WTC11 (cell line): ENCODE measurements at regions not wholly inside any gene's neighbourhood (a gene's known extent, or its start where the extent isn't known, plus 50 kb on each side); places are given as distances from the start of the nearest gene placed in this dataset.

Experiments
- ATAC-seq: fragments of 200-7000 bp; cut with Tn5 transposase; 2 replicates; pipeline ENCODE4 v1.10.0; 2021; ENCODE audit warnings: mild to moderate bottlenecking, moderate library complexity
- CTCF ChIA-PET: fragments of 300-600 bp; sonication (Branson Sonifier 250); formaldehyde crosslinking; loops from one replicate; lab custom pipeline; 2021; ENCODE audit warnings: antibody characterized with exemption; lab: Charles Lee
- POLR2A ChIA-PET: fragments of 350-600 bp; sonication (Branson Sonifier 250); formaldehyde crosslinking; loops from one replicate; lab custom pipeline; 2021; ENCODE audit warnings: antibody characterized with exemption; lab: Charles Lee
- DNase-seq: peaks from one replicate; pipeline ENCODE4 v3.0.0; 2021; ENCODE audit warnings: low spot score
- H3K27ac Mint-ChIP-seq: 2 replicates; pipeline ENCODE4 v1.8.0; 2021; ENCODE audit warnings: mixed read lengths
- H3K27me3 Mint-ChIP-seq: 2 replicates; pipeline ENCODE4 v1.8.0; 2021; ENCODE audit warnings: low read depth, mild to moderate bottlenecking, moderate library complexity, mixed read lengths
- H3K36me3 Mint-ChIP-seq: 2 replicates; pipeline ENCODE4 v1.8.0; 2021; ENCODE audit warnings: mixed read lengths
- H3K4me1 Mint-ChIP-seq: 2 replicates; pipeline ENCODE4 v1.8.0; 2022; ENCODE audit warnings: mixed read lengths
- H3K4me3 Mint-ChIP-seq: 2 replicates; pipeline ENCODE4 v1.8.0; 2021; ENCODE audit warnings: mild to moderate bottlenecking, moderate library complexity, mixed read lengths
- H3K9me3 Mint-ChIP-seq: 2 replicates; pipeline ENCODE4 v1.8.0; 2021; ENCODE audit warnings: mixed read lengths
- CREM ChIP-seq: sonication (generic); formaldehyde crosslinking; IDR thresholded peaks from 2 replicates; pipeline ENCODE4 v1.8.1; 2022; ENCODE audit warnings: mild to moderate bottlenecking, missing genetic modification reagents, moderate library complexity
- ELF4 ChIP-seq: sonication (generic); formaldehyde crosslinking; IDR thresholded peaks from 2 replicates; pipeline ENCODE4 v1.8.1; 2022; ENCODE audit warnings: low read depth, mild to moderate bottlenecking, moderate library complexity, missing genetic modification reagents
- EMX1 ChIP-seq: fragments of 250-450 bp; sonication (Bioruptor Pico); IDR thresholded peaks from 2 replicates; pipeline ENCODE4 v1.8.0; 2021; ENCODE audit warnings: mild to moderate bottlenecking
- ESRRA ChIP-seq: sonication (generic); formaldehyde crosslinking; IDR thresholded peaks from 2 replicates; pipeline ENCODE4 v1.8.1; 2022; ENCODE audit warnings: mild to moderate bottlenecking, missing genetic modification reagents, borderline replicate concordance
- FOXK1 ChIP-seq: sonication (generic); formaldehyde crosslinking; IDR thresholded peaks from 2 replicates; pipeline ENCODE4 v1.8.0; 2022; ENCODE audit warnings: mild to moderate bottlenecking, moderate library complexity, missing genetic modification reagents
- FOXP1 ChIP-seq: sonication (generic); formaldehyde crosslinking; IDR thresholded peaks from 2 replicates; pipeline ENCODE4 v1.8.0; 2022; ENCODE audit warnings: missing genetic modification reagents, mild to moderate bottlenecking, moderate library complexity, borderline replicate concordance
- JAZF1 ChIP-seq: fragments of 250-450 bp; sonication (Bioruptor Pico); IDR thresholded peaks from 2 replicates; pipeline ENCODE4 v1.9.0; 2021; ENCODE audit warnings: moderate library complexity, mild to moderate bottlenecking, inconsistent platforms
- NFE2L1 ChIP-seq: sonication (generic); formaldehyde crosslinking; IDR thresholded peaks from 2 replicates; pipeline ENCODE4 v1.8.1; 2023; ENCODE audit warnings: missing genetic modification reagents
- RELA ChIP-seq: sonication (generic); formaldehyde crosslinking; IDR thresholded peaks from 2 replicates; pipeline ENCODE4 v1.8.1; 2022; ENCODE audit warnings: missing genetic modification reagents, mild to moderate bottlenecking, borderline replicate concordance
- SP1 ChIP-seq: sonication (generic); formaldehyde crosslinking; conservative IDR thresholded peaks from 2 replicates; pipeline ENCODE4 v1.8.1; 2022; ENCODE audit warnings: missing genetic modification reagents
- TEAD1 ChIP-seq: sonication (generic); formaldehyde crosslinking; IDR thresholded peaks from 2 replicates; pipeline ENCODE4 v1.8.0; 2022; ENCODE audit warnings: mild to moderate bottlenecking, missing genetic modification reagents
- ZNF219 ChIP-seq: sonication (generic); formaldehyde crosslinking; IDR thresholded peaks from 2 replicates; pipeline ENCODE4 v1.8.0; 2023; ENCODE audit warnings: missing genetic modification reagents, mild to moderate bottlenecking, borderline replicate concordance
- ZNF232 ChIP-seq: sonication (generic); formaldehyde crosslinking; IDR thresholded peaks from 2 replicates; pipeline ENCODE4 v1.8.0; 2022; ENCODE audit warnings: mild to moderate bottlenecking, missing genetic modification reagents
- ZNF317 ChIP-seq: sonication (generic); formaldehyde crosslinking; IDR thresholded peaks from 2 replicates; pipeline ENCODE4 v1.8.1; 2023; ENCODE audit warnings: low read depth, mild to moderate bottlenecking, moderate library complexity, missing genetic modification reagents, borderline replicate concordance
- ZNF416 ChIP-seq: fragments of 250-450 bp; sonication (Bioruptor Pico); IDR thresholded peaks from 2 replicates; pipeline ENCODE4 v1.9.0; 2021; ENCODE audit warnings: mild to moderate bottlenecking, inconsistent platforms
- TF ChIP-seq, protein P1 (sequence below): sonication (generic); formaldehyde crosslinking; IDR thresholded peaks from 2 replicates; pipeline ENCODE4 v1.8.1; 2023; ENCODE audit warnings: mild to moderate bottlenecking, moderate library complexity, missing genetic modification reagents
- TF ChIP-seq, protein P2 (sequence below): fragments of 200-600 bp; IDR thresholded peaks from 2 replicates; pipeline ENCODE4 v1.8.0; 2022; ENCODE audit warnings: antibody characterized with exemption
- TF ChIP-seq, protein P3 (sequence below): fragments of 250-450 bp; sonication (Bioruptor Pico); IDR thresholded peaks from 2 replicates; pipeline ENCODE4 v2.1.2; 2022; ENCODE audit warnings: mild to moderate bottlenecking, moderate library complexity
- TF ChIP-seq, protein P4 (sequence below): sonication (generic); formaldehyde crosslinking; IDR thresholded peaks from 2 replicates; pipeline ENCODE4 v1.8.0; 2023; ENCODE audit warnings: mild to moderate bottlenecking, missing genetic modification reagents
- TF ChIP-seq, protein P5 (sequence below): sonication (generic); formaldehyde crosslinking; IDR thresholded peaks from 2 replicates; pipeline ENCODE4 v1.8.1; 2023; ENCODE audit warnings: mild to moderate bottlenecking, missing genetic modification reagents, borderline replicate concordance

DNA sequence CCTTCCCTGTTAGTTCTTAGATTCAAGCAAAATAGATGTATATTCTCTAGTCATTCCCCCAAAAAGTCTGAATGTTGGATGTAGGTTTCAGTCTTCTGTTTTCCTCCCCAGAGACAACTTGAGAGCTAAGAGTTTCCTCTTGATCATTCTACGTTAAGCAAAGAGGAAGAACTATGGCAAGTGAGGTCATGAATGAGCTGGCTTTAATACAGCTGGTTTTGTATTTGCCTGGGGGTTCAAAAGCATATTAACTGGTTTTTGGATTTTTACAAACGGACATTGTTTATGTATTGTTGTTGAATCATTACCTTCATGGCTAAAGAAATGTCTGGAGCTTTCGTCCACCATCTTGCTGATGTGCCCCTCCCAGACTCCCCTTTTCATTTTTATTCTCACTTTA, 916.7 kb upstream of the POU3F4 start (continued):
- TF ChIP-seq ZNF219, result no peak
- no peak for TF ChIP-seq FOXP1 (CRISPR knock-in tag)

DNA sequence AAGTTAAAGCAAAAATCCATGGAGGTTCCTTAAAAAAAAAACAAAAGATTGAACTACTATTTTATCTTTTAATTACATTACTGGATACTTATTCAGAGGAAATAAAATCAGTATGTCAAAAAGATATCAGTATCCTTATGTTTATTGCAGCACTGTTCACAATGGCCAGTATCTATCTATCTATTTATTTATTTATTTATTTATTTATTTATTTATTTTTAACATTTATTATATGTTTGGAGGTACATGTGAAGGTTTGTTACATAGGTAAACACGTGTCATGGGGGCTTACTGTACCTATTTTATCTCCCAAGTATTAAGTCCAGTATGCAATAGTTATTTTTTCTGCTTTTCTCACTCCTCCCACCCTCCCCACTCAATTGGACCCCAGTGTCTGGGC, 881.1 kb upstream of the POU3F4 start:
- H3K36me3 Mint-ChIP-seq, result 0 out of 2 replicates have a peak, but pooled peaks cover 3% of the 10 kb centered on the region
- TF ChIP-seq RELA, result no peak
- TF ChIP-seq, protein P1, sequence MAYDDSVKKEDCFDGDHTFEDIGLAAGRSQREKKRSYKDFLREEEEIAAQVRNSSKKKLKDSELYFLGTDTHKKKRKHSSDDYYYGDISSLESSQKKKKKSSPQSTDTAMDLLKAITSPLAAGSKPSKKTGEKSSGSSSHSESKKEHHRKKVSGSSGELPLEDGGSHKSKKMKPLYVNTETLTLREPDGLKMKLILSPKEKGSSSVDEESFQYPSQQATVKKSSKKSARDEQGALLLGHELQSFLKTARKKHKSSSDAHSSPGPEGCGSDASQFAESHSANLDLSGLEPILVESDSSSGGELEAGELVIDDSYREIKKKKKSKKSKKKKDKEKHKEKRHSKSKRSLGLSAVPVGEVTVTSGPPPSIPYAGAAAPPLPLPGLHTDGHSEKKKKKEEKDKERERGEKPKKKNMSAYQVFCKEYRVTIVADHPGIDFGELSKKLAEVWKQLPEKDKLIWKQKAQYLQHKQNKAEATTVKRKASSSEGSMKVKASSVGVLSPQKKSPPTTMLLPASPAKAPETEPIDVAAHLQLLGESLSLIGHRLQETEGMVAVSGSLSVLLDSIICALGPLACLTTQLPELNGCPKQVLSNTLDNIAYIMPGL, result no peak
- TF ChIP-seq ZNF232, result no peak
- TF ChIP-seq, protein P2, sequence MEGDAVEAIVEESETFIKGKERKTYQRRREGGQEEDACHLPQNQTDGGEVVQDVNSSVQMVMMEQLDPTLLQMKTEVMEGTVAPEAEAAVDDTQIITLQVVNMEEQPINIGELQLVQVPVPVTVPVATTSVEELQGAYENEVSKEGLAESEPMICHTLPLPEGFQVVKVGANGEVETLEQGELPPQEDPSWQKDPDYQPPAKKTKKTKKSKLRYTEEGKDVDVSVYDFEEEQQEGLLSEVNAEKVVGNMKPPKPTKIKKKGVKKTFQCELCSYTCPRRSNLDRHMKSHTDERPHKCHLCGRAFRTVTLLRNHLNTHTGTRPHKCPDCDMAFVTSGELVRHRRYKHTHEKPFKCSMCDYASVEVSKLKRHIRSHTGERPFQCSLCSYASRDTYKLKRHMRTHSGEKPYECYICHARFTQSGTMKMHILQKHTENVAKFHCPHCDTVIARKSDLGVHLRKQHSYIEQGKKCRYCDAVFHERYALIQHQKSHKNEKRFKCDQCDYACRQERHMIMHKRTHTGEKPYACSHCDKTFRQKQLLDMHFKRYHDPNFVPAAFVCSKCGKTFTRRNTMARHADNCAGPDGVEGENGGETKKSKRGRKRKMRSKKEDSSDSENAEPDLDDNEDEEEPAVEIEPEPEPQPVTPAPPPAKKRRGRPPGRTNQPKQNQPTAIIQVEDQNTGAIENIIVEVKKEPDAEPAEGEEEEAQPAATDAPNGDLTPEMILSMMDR, result no peak
- TF ChIP-seq, protein P3, sequence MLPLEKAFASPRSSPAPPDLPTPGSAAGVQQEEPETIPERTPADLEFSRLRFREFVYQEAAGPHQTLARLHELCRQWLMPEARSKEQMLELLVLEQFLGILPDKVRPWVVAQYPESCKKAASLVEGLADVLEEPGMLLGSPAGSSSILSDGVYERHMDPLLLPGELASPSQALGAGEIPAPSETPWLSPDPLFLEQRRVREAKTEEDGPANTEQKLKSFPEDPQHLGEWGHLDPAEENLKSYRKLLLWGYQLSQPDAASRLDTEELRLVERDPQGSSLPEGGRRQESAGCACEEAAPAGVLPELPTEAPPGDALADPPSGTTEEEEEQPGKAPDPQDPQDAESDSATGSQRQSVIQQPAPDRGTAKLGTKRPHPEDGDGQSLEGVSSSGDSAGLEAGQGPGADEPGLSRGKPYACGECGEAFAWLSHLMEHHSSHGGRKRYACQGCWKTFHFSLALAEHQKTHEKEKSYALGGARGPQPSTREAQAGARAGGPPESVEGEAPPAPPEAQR, result no peak
- no peak for TF ChIP-seq NFE2L1 (CRISPR knock-in tag)
- TF ChIP-seq, protein P4, sequence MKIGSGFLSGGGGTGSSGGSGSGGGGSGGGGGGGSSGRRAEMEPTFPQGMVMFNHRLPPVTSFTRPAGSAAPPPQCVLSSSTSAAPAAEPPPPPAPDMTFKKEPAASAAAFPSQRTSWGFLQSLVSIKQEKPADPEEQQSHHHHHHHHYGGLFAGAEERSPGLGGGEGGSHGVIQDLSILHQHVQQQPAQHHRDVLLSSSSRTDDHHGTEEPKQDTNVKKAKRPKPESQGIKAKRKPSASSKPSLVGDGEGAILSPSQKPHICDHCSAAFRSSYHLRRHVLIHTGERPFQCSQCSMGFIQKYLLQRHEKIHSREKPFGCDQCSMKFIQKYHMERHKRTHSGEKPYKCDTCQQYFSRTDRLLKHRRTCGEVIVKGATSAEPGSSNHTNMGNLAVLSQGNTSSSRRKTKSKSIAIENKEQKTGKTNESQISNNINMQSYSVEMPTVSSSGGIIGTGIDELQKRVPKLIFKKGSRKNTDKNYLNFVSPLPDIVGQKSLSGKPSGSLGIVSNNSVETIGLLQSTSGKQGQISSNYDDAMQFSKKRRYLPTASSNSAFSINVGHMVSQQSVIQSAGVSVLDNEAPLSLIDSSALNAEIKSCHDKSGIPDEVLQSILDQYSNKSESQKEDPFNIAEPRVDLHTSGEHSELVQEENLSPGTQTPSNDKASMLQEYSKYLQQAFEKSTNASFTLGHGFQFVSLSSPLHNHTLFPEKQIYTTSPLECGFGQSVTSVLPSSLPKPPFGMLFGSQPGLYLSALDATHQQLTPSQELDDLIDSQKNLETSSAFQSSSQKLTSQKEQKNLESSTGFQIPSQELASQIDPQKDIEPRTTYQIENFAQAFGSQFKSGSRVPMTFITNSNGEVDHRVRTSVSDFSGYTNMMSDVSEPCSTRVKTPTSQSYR, result no peak
- TF ChIP-seq ESRRA, result no peak
- TF ChIP-seq ZNF317 (CRISPR knock-in tag), result no peak
- DNase-seq (no peak), ATAC-seq (no peak)
- H3K4me1 Mint-ChIP-seq, result no peaks in the 10 kb centered on the region
- ChIA-PET CTCF (no interaction called here), POLR2A (no interaction called here)
- H3K27me3 Mint-ChIP-seq, result no peaks in the 10 kb centered on the region
- no peak overlapping the region for H3K4me3 Mint-ChIP-seq
- H3K27ac Mint-ChIP-seq, result no peak overlapping the region
- H3K9me3 Mint-ChIP-seq, result peaks cover 26% of the 10 kb centered on the region

DNA sequence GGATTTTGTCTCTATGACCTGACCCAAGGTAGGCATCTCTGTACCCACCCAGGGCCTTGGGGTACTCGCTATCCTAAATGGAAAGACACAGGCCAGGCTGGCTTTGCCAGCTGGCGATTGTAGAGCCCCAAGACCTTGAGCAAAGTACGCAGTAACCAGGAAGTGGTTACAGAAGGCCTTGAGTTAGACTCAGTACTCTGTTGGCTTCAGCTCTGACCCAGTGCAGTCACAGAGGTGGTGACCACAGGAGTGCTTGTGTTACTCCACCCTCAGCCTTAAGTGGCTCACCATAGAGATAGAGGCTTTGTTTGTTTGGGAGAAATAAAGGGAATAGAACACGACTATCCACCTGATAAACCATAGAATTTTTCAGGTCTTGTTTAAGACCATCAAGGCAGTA, 880.5 kb upstream of the POU3F4 start:
- Mint-ChIP-seq H3K9me3 (peaks cover 26% of the 10 kb centered on the region), H3K27ac (no peak overlapping the region), H3K4me3 (no peak overlapping the region), H3K36me3 (0 out of 2 replicates have a peak, but pooled peaks cover 3% of the 10 kb centered on the region), H3K4me1 (no peaks in the 10 kb centered on the region), H3K27me3 (no peaks in the 10 kb centered on the region)
- no peak for ATAC-seq
- DNase-seq, result no peak
- CTCF ChIA-PET, result no interaction called here
- POLR2A ChIA-PET, result no interaction called here
- TF ChIP-seq, protein P5, sequence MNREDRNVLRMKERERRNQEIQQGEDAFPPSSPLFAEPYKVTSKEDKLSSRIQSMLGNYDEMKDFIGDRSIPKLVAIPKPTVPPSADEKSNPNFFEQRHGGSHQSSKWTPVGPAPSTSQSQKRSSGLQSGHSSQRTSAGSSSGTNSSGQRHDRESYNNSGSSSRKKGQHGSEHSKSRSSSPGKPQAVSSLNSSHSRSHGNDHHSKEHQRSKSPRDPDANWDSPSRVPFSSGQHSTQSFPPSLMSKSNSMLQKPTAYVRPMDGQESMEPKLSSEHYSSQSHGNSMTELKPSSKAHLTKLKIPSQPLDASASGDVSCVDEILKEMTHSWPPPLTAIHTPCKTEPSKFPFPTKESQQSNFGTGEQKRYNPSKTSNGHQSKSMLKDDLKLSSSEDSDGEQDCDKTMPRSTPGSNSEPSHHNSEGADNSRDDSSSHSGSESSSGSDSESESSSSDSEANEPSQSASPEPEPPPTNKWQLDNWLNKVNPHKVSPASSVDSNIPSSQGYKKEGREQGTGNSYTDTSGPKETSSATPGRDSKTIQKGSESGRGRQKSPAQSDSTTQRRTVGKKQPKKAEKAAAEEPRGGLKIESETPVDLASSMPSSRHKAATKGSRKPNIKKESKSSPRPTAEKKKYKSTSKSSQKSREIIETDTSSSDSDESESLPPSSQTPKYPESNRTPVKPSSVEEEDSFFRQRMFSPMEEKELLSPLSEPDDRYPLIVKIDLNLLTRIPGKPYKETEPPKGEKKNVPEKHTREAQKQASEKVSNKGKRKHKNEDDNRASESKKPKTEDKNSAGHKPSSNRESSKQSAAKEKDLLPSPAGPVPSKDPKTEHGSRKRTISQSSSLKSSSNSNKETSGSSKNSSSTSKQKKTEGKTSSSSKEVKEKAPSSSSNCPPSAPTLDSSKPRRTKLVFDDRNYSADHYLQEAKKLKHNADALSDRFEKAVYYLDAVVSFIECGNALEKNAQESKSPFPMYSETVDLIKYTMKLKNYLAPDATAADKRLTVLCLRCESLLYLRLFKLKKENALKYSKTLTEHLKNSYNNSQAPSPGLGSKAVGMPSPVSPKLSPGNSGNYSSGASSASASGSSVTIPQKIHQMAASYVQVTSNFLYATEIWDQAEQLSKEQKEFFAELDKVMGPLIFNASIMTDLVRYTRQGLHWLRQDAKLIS (CRISPR knock-in tag), result no peak
- no peak for TF ChIP-seq ZNF416 (CRISPR knock-in tag)
- no peak for TF ChIP-seq FOXK1 (CRISPR knock-in tag)
- no peak for TF ChIP-seq SP1 (CRISPR knock-in tag)
- no peak for TF ChIP-seq ZNF219
- no peak for TF ChIP-seq EMX1 (CRISPR knock-in tag)
- no peak for TF ChIP-seq FOXP1 (CRISPR knock-in tag)
- no peak for TF ChIP-seq CREM (CRISPR knock-in tag)
- TF ChIP-seq ELF4 (CRISPR knock-in tag), result no peak
- no peak for TF ChIP-seq JAZF1 (CRISPR knock-in tag)
- TF ChIP-seq ZNF317 (CRISPR knock-in tag), result no peak
- no peak for TF ChIP-seq NFE2L1 (CRISPR knock-in tag)
- TF ChIP-seq TEAD1 (CRISPR knock-in tag), result no peak
